IMR-90 (cell line): ENCODE measurements at regions not wholly inside any gene's neighbourhood (a gene's known extent, or its start where the extent isn't known, plus 50 kb on each side); places are given as distances from the start of the nearest gene placed in this dataset.

Experiments
- ATAC-seq: fragments of 200-7000 bp; cut with Tn5 transposase; 2 replicates; pipeline ENCODE4 v1.9.1; 2020; ENCODE audit warnings: low read depth, mild to moderate bottlenecking, moderate library complexity
- BruUV-seq: library from RNA; stranded (reverse); fragments of 400-500 nt; replicated peaks from 2 replicates; lab custom pipeline; 2021; lab: Mats Ljungman, UMichigan
- CTCF ChIA-PET: fragments of 300-600 bp; formaldehyde crosslinking; extraction: SDS; loops from one replicate; lab custom pipeline; 2021; ENCODE audit warnings: antibody characterized with exemption; lab: Yijun Ruan, JAX
- POLR2A ChIA-PET: fragments of 300-600 bp; sonication (Branson Sonifier 250); formaldehyde crosslinking; loops from one replicate; lab custom pipeline; 2022; ENCODE audit warnings: antibody characterized with exemption; ENCODE audit not compliant: unreplicated experiment; lab: Charles Lee
- DNase-seq: peaks from one replicate; pipeline ENCODE4 v3.0.0; 2013
- H2AFZ ChIP-seq: replicated peaks from 2 replicates; pipeline ENCODE3; 2013; ENCODE audit warnings: low read length, mild to moderate bottlenecking; ENCODE audit not compliant: poor library complexity
- H2AK5ac ChIP-seq: 2 replicates; pipeline ENCODE4 v1.6.1; 2013; ENCODE audit warnings: low read depth, low read length, inconsistent platforms
- H2AK9ac ChIP-seq: replicated peaks from 2 replicates; pipeline ENCODE3; 2013; ENCODE audit warnings: mild to moderate bottlenecking, low read depth, low read length, moderate library complexity; ENCODE audit not compliant: poor library complexity
- H2BK120ac ChIP-seq: 2 replicates; pipeline ENCODE4 v1.6.1; 2013; ENCODE audit warnings: low read depth, low read length, inconsistent platforms
- H2BK15ac ChIP-seq: 3 replicates; pipeline ENCODE4 v1.6.1; 2013; ENCODE audit warnings: low read depth, low read length, inconsistent platforms
- H2BK20ac ChIP-seq: 2 replicates; pipeline ENCODE4 v1.6.1; 2013; ENCODE audit warnings: low read depth, mild to moderate bottlenecking, inconsistent platforms, low read length, moderate library complexity
- H2BK5ac ChIP-seq: 2 replicates; pipeline ENCODE4 v1.6.1; 2013; ENCODE audit warnings: mild to moderate bottlenecking, low read depth, low read length, inconsistent platforms; ENCODE audit not compliant: poor library complexity, severe bottlenecking
- H3K14ac ChIP-seq: replicated peaks from 2 replicates; pipeline ENCODE4 v1.6.1; 2013; ENCODE audit warnings: low read depth, low read length, inconsistent platforms
- H3K18ac ChIP-seq: 2 replicates; pipeline ENCODE4 v1.6.1; 2013; ENCODE audit warnings: low read depth, low read length, control low read depth
- H3K23ac ChIP-seq: 2 replicates; pipeline ENCODE4 v1.6.1; 2013; ENCODE audit warnings: low read depth, low read length, inconsistent platforms
- H3K27ac ChIP-seq: 2 replicates; pipeline ENCODE4 v1.5.1; 2013; ENCODE audit warnings: mild to moderate bottlenecking, control low read depth, low read length; ENCODE audit not compliant: insufficient read depth
- H3K27me3 ChIP-seq: 2 replicates; pipeline ENCODE4 v1.6.1; 2013; ENCODE audit warnings: low read length; ENCODE audit not compliant: control insufficient read depth, insufficient read depth
- H3K36me3 ChIP-seq: 2 replicates; pipeline ENCODE4 v1.6.1; 2013; ENCODE audit warnings: low read length, mixed read lengths; ENCODE audit not compliant: control insufficient read depth, insufficient read depth
- H3K4ac ChIP-seq: 2 replicates; pipeline ENCODE4 v1.6.1; 2013; ENCODE audit warnings: low read depth, low read length, inconsistent platforms
- H3K4me1 ChIP-seq: 2 replicates; pipeline ENCODE4 v1.6.1; 2013; ENCODE audit warnings: low read length, mixed read lengths; ENCODE audit not compliant: control insufficient read depth, insufficient read depth
- H3K4me2 ChIP-seq: 2 replicates; pipeline ENCODE4 v1.6.1; 2013; ENCODE audit warnings: low read depth, mild to moderate bottlenecking, control low read depth, low read length, moderate library complexity
- H3K4me3 ChIP-seq: 2 replicates; pipeline ENCODE4 v1.5.1; 2013; ENCODE audit warnings: low read depth, mild to moderate bottlenecking, control low read depth, low read length, moderate library complexity; ENCODE audit not compliant: insufficient read depth
- H3K56ac ChIP-seq: 2 replicates; pipeline ENCODE4 v1.6.1; 2013; ENCODE audit warnings: low read length, inconsistent platforms; ENCODE audit not compliant: insufficient read depth; ENCODE audit errors: extremely low read depth
- H3K79me1 ChIP-seq, 2 experiments: 2 replicates each; pipeline ENCODE4 v1.6.1; 2013; ENCODE audit warnings: low read length in 2 of 2, inconsistent platforms in 1 of 2, low read depth in 1 of 2
- H3K9ac ChIP-seq: 2 replicates; pipeline ENCODE4 v1.6.1; 2013; ENCODE audit warnings: low read depth, low read length, control low read depth
- H3K9me1 ChIP-seq: 2 replicates; pipeline ENCODE4 v1.6.1; 2013; ENCODE audit warnings: low read length, inconsistent platforms; ENCODE audit not compliant: insufficient read depth
- H3K9me3 ChIP-seq: 2 replicates; pipeline ENCODE4 v1.6.1; 2013; ENCODE audit warnings: low read length; ENCODE audit not compliant: control insufficient read depth, insufficient read depth
- H4K20me1 ChIP-seq: 2 replicates; pipeline ENCODE4 v1.6.1; 2013; ENCODE audit warnings: low read length, inconsistent platforms; ENCODE audit not compliant: insufficient read depth
- H4K5ac ChIP-seq: 2 replicates; pipeline ENCODE4 v1.6.1; 2013; ENCODE audit warnings: mild to moderate bottlenecking, low read depth, low read length, control low read depth
- H4K8ac ChIP-seq, 2 experiments: 2 replicates each; pipeline ENCODE4 v1.6.1; 2013; ENCODE audit warnings: low read depth in 2 of 2, low read length in 2 of 2, control low read depth in 1 of 2, inconsistent platforms in 1 of 2
- H4K91ac ChIP-seq: 2 replicates; pipeline ENCODE4 v1.6.1; 2013; ENCODE audit warnings: low read depth, low read length, inconsistent platforms; ENCODE audit not compliant: insufficient read depth
- BHLHE40 ChIP-seq: fragments of 150-350 bp; IDR thresholded peaks from 2 replicates; pipeline ENCODE4 v1.6.1; 2016; ENCODE audit warnings: mild to moderate bottlenecking, low read depth, low read length
- CEBPB ChIP-seq: IDR thresholded peaks from 2 replicates; pipeline ENCODE4 v1.6.1; 2012; ENCODE audit warnings: low read depth, low read length, improper control_type of control experiment
- CHD1 ChIP-seq: IDR thresholded peaks from 2 replicates; pipeline ENCODE4 v1.6.1; 2012; ENCODE audit warnings: low read depth, low read length, improper control_type of control experiment
- CTCF ChIP-seq: conservative IDR thresholded peaks from 2 replicates; pipeline ENCODE4 v1.5.1; 2012; ENCODE audit warnings: mild to moderate bottlenecking, low read depth, low read length, improper control_type of control experiment
- FOS ChIP-seq: fragments of 150-350 bp; IDR thresholded peaks from 2 replicates; pipeline ENCODE4 v1.6.1; 2016; ENCODE audit warnings: low read depth, low read length
- MAFK ChIP-seq: IDR thresholded peaks from 2 replicates; pipeline ENCODE4 v1.6.1; 2012; ENCODE audit warnings: low read depth, low read length, improper control_type of control experiment
- MAZ ChIP-seq: IDR thresholded peaks from 2 replicates; pipeline ENCODE4 v1.6.1; 2012; ENCODE audit warnings: low read depth, mild to moderate bottlenecking, low read length, improper control_type of control experiment, moderate library complexity, borderline replicate concordance
- MXI1 ChIP-seq: IDR thresholded peaks from 2 replicates; pipeline ENCODE4 v1.6.1; 2012; ENCODE audit warnings: low read depth, mild to moderate bottlenecking, low read length, moderate library complexity, borderline replicate concordance
- NFE2L2 ChIP-seq: fragments of 150-350 bp; IDR thresholded peaks from 2 replicates; pipeline ENCODE4 v1.6.1; 2016; ENCODE audit warnings: low read depth, mild to moderate bottlenecking, low read length
- POLR2A ChIP-seq: IDR thresholded peaks from 2 replicates; pipeline ENCODE4 v1.6.1; 2012; ENCODE audit warnings: mild to moderate bottlenecking, low read depth, low read length
- RAD21 ChIP-seq: IDR thresholded peaks from 2 replicates; pipeline ENCODE4 v1.6.1; 2012; ENCODE audit warnings: low read length, improper control_type of control experiment
- RCOR1 ChIP-seq: IDR thresholded peaks from 2 replicates; pipeline ENCODE4 v1.6.1; 2012; ENCODE audit warnings: mild to moderate bottlenecking, low read length, improper control_type of control experiment; ENCODE audit not compliant: insufficient replicate concordance
- RFX5 ChIP-seq: IDR thresholded peaks from 2 replicates; pipeline ENCODE4 v1.8.0; 2012; ENCODE audit warnings: low read depth, mild to moderate bottlenecking, low read length, moderate library complexity
- SMC3 ChIP-seq: fragments of 150-350 bp; IDR thresholded peaks from 2 replicates; pipeline ENCODE4 v1.6.1; 2016; ENCODE audit warnings: low read depth, mild to moderate bottlenecking, antibody characterized with exemption, low read length, moderate library complexity
- USF2 ChIP-seq: fragments of 150-350 bp; IDR thresholded peaks from 2 replicates; pipeline ENCODE4 v1.6.1; 2017; ENCODE audit warnings: mild to moderate bottlenecking, antibody characterized with exemption, low read length, low read depth
- WGBS, 2 experiments: methylation state at CpG; one replicate each; pipeline versions ENCODE4 v1.1.5 to v1.1.7; 2013; ENCODE audit warnings: missing lambda C conversion rate in 2 of 2; ENCODE audit not compliant: insufficient read length in 1 of 2; ENCODE audit errors: extremely low coverage in 2 of 2; 5-methylcytosine and 5-hydroxymethylcytosine counted together
- dilution Hi-C: fragments of 300-500 bp; cut with HindIII; formaldehyde crosslinking; loops from one replicate; pipeline ENCODE4 v1.14.3; 2018; ENCODE audit warnings: low sequenced_read_pairs; ENCODE audit not compliant: unreplicated experiment
- in situ Hi-C: fragments of 300-500 bp; cut with MboI; formaldehyde crosslinking; loops from 3 replicates; pipeline ENCODE4 v1.14.3; 2019; ENCODE audit warnings: low sequenced_read_pairs, inconsistent platforms, mixed read lengths
- intact Hi-C: fragments of 100-400 bp; cut with micrococcal nuclease; formaldehyde crosslinking; loops from 2 replicates; pipeline ENCODE4 v1.10.0; 2022
- TF ChIP-seq, protein P1 (sequence below): fragments of 150-350 bp; IDR thresholded peaks from 2 replicates; pipeline ENCODE4 v1.6.1; 2016; ENCODE audit warnings: low read depth, mild to moderate bottlenecking, low read length, moderate library complexity, borderline replicate concordance

DNA sequence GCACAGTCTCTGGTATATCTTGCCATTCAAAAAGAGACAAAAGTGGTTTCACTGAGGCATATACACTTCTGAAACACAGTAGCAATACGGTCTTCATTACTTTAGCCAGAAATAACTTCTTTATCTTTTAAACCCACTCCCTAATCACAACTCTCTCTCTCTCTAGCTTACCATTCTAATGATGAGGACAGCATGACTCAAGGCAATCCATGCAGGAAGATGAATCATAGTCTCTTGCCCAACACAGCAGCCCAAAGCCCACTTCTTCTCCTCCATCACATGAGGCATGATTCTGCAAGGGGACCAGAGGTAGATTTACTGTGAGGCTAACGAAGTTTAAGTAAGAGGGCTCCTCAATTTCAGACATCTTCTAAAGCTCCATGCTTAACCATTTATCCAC, 285.0 kb upstream of the NR5A2 start:
- CTCF ChIA-PET = interaction anchor here (0.6 to 1.8 kb wide), 2 partner anchors 35 to 46 kb away, joined by 3 read pairs; no protein-coding TSS in a partner anchor
- H3K9me3 ChIP-seq = no peaks in the 10 kb centered on the region
- H2AK9ac ChIP-seq = no peak overlapping the region
- H3K27me3 ChIP-seq = 0 out of 2 replicates have a peak, but pooled peaks cover under 1% of the 10 kb centered on the region
- DNase-seq = peak; percentile 98
- H3K9ac ChIP-seq = no peak overlapping the region
- no peak overlapping the region for H3K56ac ChIP-seq
- dilution Hi-C loops (no loop called here), in situ Hi-C loops (no loop called here), intact Hi-C loops (no loop called here)
- no peak overlapping the region for H3K4ac ChIP-seq
- no peaks in the 10 kb centered on the region for H4K20me1 ChIP-seq
- H2BK15ac ChIP-seq = peak overlapping the region; percentile 62; the same call in 1 of the 3 replicates
- H3K14ac ChIP-seq = peak overlapping the region; percentile 47; the same call in 1 of the 2 replicates
- no peaks in the 10 kb centered on the region for H3K9me1 ChIP-seq
- no TSS peak for BruUV-seq
- peak overlapping the region; percentile 82; the same call in 1 of the 2 replicates for H2BK120ac ChIP-seq
- H3K27ac ChIP-seq = no peak overlapping the region
- TF ChIP-seq MAFK = no peak
- TF ChIP-seq CEBPB = peak; percentile 99
- peak; percentile 65 for TF ChIP-seq BHLHE40
- TF ChIP-seq RAD21 = peak; percentile 10; the same call in 1 of the 2 replicates
- TF ChIP-seq RFX5 = no peak
- TF ChIP-seq FOS = peak; percentile 98
- no peak for TF ChIP-seq CTCF
- TF ChIP-seq, protein P1, sequence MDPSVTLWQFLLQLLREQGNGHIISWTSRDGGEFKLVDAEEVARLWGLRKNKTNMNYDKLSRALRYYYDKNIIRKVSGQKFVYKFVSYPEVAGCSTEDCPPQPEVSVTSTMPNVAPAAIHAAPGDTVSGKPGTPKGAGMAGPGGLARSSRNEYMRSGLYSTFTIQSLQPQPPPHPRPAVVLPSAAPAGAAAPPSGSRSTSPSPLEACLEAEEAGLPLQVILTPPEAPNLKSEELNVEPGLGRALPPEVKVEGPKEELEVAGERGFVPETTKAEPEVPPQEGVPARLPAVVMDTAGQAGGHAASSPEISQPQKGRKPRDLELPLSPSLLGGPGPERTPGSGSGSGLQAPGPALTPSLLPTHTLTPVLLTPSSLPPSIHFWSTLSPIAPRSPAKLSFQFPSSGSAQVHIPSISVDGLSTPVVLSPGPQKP = no peak
- TF ChIP-seq NFE2L2 = peak; percentile 86
- peak; percentile 83 for TF ChIP-seq RCOR1
- TF ChIP-seq USF2 = peak; percentile 65
- TF ChIP-seq CHD1 = no peak
- peak; percentile 42; the same call in 1 of the 2 replicates for TF ChIP-seq MAZ
- no peak for TF ChIP-seq SMC3
- TF ChIP-seq MXI1 = no peak
- no peak for TF ChIP-seq POLR2A
- no peaks in the 10 kb centered on the region for H3K36me3 ChIP-seq
- no peak overlapping the region for H4K91ac ChIP-seq
- no peak overlapping the region for H3K18ac ChIP-seq
- H3K4me1 ChIP-seq = no peaks in the 10 kb centered on the region; the same call in 1 of the 2 replicates
- H4K8ac ChIP-seq = peak overlapping the region in 1 of 2 experiments; percentile 1; a peak in 1 of 4 replicates
- no peaks in the 10 kb centered on the region for H3K79me1 ChIP-seq
- H2BK20ac ChIP-seq = no peak overlapping the region; the same call in 1 of the 2 replicates
- 0% methylated on average over 1 of the region's 2 CpGs; no CpG with 5 or more reads in 1 of the 2 experiments for WGBS, 2 experiments
- ATAC-seq = peak; percentile 84
- H2AK5ac ChIP-seq = no peak overlapping the region
- no peak overlapping the region for H3K4me3 ChIP-seq
- peak overlapping the region; percentile 39; the same call in 1 of the 2 replicates for H3K4me2 ChIP-seq
- no peak overlapping the region for H3K23ac ChIP-seq
- peak overlapping the region; percentile 27 for H2BK5ac ChIP-seq
- no peak overlapping the region for H2AFZ ChIP-seq
- H4K5ac ChIP-seq = no peak overlapping the region
- POLR2A ChIA-PET = no interaction called here
